ENCODE measurements at regions not wholly inside any gene's neighbourhood (a gene's known extent, or its start where the extent isn't known, plus 50 kb on each side); places are given as distances from the start of the nearest gene placed in this dataset.
A peak's percentile ranks its signal among the peaks of the same experiment; 100 is the strongest.

DNA sequence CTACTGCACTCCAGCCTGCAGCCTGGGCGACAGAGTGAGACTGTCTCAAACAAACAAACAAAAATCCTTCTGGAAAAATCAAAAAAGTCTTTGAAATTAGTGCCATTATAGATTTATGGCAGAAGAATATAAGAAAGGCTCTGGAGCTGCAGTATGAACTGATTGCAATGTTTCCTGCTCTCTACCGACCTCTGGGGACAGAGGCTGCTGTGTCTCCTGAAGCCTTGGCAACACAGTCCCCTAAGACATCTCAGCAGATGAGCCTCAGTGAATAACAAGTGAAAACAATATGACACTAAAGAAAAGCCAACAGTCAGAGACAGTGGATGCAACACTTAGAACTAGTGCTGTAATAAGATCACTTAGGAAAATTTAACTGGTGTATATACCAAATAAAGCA, 494.9 kb upstream of the LRATD1 start:
- FAIRE-seq = peak; percentile 29
- DNase-seq (ENCODE audit: insufficient read length, low spot score) = no peak
- TF ChIP-seq, protein P1, sequence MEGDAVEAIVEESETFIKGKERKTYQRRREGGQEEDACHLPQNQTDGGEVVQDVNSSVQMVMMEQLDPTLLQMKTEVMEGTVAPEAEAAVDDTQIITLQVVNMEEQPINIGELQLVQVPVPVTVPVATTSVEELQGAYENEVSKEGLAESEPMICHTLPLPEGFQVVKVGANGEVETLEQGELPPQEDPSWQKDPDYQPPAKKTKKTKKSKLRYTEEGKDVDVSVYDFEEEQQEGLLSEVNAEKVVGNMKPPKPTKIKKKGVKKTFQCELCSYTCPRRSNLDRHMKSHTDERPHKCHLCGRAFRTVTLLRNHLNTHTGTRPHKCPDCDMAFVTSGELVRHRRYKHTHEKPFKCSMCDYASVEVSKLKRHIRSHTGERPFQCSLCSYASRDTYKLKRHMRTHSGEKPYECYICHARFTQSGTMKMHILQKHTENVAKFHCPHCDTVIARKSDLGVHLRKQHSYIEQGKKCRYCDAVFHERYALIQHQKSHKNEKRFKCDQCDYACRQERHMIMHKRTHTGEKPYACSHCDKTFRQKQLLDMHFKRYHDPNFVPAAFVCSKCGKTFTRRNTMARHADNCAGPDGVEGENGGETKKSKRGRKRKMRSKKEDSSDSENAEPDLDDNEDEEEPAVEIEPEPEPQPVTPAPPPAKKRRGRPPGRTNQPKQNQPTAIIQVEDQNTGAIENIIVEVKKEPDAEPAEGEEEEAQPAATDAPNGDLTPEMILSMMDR (IDR thresholded peaks at IDR 0.05; ENCODE audit: insufficient read depth, missing control alignments) = peak; percentile 20

DNA sequence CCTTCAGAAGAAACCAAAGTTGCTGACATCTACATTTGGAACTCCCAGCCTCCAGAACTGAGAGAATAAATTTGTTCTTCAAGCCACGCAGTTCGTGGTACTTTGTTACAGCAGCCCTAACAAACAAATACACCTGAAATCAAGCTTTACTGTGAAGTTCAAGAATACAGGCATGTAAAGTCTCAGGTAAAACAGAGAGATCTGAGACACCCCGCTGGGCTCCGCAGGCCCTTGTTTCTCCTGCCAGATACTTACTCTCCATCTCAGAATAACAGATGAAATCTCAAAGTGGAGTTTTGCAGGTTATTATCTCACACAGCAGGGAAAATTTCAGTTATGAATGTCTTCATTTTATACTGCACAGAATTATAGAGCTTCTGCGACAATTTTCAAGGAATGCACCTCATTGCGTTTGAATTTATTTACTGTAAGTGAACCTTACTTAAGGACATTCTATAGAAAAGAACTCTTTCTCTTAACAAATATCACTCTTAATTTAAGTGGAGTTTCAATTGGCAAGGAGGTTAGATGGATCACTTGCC, 492.4 kb upstream of the LRATD1 start:
- DNase-seq (ENCODE audit: insufficient read length, low spot score) (no peak), FAIRE-seq (no peak)
- TF ChIP-seq, protein P1 (IDR thresholded peaks at IDR 0.05; ENCODE audit: insufficient read depth, missing control alignments) = no peak

DNA sequence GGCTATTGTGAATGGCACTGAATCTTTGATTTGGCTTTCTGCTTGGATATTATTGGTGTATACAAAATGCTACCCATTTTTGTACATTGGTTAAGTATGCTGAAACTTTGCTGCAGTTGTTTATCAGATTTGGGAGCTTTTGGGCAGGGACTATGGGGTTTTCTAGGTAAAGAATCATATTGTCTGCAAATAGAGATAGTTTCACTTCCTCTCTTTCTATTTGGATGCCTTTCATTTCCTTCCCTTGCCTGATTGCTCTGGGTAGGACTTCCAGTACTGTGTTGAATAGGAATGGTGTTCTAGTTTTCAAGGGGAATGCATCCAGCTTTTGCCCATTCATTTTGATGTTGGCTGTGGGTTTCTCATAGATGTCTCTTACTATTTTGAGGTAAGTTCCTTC, 489.1 kb upstream of the LRATD1 start:
- TF ChIP-seq, protein P1 (IDR thresholded peaks at IDR 0.05; ENCODE audit: insufficient read depth, missing control alignments) = no peak
- FAIRE-seq = no peak
- no peak for DNase-seq (ENCODE audit: insufficient read length, low spot score)

DNA sequence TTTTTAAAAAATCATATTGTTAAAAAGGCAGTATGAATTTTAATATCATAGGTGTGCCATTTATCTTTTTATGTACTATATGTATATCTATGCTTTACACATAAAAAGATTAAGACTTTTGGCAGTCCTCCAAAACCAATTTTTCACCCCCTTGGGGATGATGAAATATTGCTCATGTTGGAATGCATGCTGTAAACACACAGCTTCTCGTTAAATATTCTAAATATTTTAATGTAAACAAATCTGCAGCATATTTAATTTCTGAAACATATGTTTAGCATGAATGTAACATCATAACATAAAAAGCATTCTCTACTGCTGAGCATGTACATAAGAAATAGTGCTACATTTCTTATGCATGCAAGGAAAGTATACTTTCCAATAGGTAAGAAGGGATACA, 484.3 kb upstream of the LRATD1 start:
- TF ChIP-seq, protein P1 (IDR thresholded peaks at IDR 0.05; ENCODE audit: insufficient read depth, missing control alignments) = no peak
- FAIRE-seq = no peak
- no peak for DNase-seq (ENCODE audit: insufficient read length, low spot score)

DNA sequence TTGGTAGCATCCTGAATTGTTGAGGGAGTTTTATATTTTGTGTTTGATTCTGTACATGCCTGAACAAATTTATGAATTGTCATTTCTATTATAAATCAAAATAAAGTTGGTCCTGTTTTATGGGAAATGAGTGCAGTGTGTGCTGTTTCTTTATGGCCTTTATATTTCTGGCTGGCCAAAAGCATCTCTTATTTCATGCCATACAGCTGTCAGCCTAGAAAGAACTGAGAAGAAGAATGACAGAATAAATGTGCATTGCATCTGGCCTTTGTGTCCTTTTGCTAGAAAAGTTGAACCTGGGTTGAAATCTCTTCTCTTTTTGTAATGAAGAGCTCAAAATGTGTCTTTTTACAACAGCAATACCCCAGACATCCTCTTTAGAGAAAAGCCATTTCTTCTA, 474.7 kb upstream of the LRATD1 start:
- no peak for FAIRE-seq
- no peak for DNase-seq (ENCODE audit: insufficient read length, low spot score)
- TF ChIP-seq, protein P1 (IDR thresholded peaks at IDR 0.05; ENCODE audit: insufficient read depth, missing control alignments) = no peak

DNA sequence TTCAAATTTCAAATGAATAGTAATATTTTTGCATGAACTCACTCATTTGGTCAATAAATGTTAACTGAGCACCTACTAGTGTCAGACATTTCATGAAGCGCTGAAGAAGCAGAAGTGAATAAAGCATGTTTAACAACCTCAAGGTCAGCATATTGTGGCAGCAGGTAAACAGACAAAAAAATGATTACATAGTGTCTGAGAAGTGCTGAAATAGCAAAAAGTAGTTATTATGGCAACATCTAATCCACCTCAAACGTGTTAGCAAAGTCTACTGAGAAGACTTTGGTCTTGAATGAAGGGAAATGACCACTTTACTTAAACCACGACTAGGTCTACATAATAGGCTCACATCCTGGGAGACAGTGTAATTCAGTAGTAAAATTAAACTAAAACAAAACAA, 452.2 kb upstream of the LRATD1 start:
- DNase-seq (ENCODE audit: insufficient read length, low spot score) = no peak
- TF ChIP-seq, protein P1 (IDR thresholded peaks at IDR 0.05; ENCODE audit: insufficient read depth, missing control alignments) = no peak
- FAIRE-seq = no peak

DNA sequence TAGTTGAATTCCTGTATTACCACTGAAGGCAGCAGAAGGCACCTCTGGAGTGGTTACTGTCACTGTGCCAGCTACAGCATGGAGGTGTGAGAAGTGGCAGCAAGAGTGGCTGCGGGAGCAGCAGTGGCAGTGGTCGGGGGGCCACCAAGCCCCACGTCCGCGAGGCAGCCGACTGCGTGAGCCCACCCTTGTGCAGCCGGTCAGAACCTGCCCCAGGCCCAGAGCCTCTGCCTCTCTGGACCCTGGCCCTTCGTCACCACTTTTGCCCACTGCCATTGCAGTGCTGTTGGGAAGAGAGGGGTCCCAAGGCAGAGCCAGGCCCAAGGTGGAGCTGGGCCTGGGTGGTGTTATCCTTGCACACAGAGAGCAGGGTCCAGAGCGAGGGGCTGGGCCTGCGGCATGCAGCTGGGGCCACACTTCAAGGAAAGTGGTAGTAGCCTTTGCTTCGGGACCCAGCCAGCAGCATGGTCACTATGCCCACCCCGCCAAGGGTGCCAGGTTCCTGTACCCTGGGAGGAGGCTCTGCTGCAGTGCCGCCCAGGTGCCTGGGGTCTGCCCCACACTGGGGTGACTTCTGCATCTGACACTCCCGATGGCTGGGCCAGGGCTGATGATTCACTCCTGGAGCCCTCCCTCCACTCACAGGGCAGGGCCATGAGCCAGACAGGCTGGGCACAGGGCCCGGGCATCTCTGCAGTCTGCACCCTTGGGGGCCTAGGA, 450.1 kb upstream of the LRATD1 start:
- TF ChIP-seq, protein P1 (IDR thresholded peaks at IDR 0.05; ENCODE audit: insufficient read depth, missing control alignments) = no peak
- FAIRE-seq = no peak
- no peak for DNase-seq (ENCODE audit: insufficient read length, low spot score)

Data from D721Med (cell line).